VCaP (cell line): ENCODE measurements at regions not wholly inside any gene's neighbourhood (a gene's known extent, or its start where the extent isn't known, plus 50 kb on each side); places are given as distances from the start of the nearest gene placed in this dataset.
"Not testable (repeated sequence)": the region's sequence is repeated elsewhere in the genome, so short reads cannot be mapped to it uniquely, and the experiment has no call there.

Experiments used
- H3K27ac ChIP-seq: fragments of 450-650 bp; 2 replicates; pipeline ENCODE4 v1.5.1; 2017
- CTCF ChIP-seq: fragments of 450-650 bp; conservative IDR thresholded peaks from 2 replicates; pipeline ENCODE4 v1.5.1; 2017; ENCODE audit warnings: mild to moderate bottlenecking, moderate library complexity

DNA sequence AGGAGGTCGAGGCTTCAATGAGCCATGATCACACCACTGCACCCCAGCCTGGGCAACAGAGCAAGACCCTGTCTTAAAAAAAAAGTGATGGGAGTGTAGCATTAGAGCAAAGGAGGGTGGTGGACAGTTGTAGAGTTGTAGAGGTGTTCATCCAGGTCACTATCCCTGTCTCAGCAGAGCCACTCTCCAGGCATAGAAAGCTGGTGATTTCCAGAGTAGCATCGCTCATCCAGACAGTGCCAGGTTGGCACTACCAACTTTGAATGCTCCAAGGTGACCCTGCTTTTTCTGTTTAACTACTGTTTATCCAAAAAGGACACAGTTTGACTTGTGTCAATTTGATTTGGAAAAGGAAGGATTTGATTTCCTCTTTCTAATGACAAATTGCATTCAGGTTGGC, 147.3 kb downstream of the USP46 start:
- TF ChIP-seq CTCF: no peak
- no peak overlapping the region for H3K27ac ChIP-seq

DNA sequence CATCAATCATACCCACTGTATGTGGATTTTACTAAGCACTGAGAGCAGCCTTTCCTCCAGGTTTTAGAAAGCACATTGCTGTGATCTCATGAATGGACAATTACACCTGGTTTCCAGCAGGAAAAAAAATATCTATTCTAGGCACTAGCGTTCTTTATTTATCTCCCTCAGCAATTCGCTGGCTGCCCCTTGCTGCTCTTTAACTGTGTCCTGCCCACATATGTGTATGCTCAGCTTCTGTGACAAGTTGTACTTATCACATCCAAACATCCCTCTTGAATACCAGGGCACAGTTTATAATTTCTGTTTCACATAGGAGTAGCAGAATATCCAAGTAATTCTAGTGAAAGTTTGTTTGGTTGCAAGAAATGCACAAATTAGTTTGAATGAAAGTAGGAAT, 146.8 kb downstream of the USP46 start:
- no peak overlapping the region for H3K27ac ChIP-seq
- no peak for TF ChIP-seq CTCF

- not testable (repeated sequence) for H3K27ac ChIP-seq
These were observed 137.0 kb downstream of the USP46 start for GRCh38 chr4:52522093-52522492.

GRCh38 chr4:52529983-52530382, 129.1 kb downstream of the USP46 start:
- no peak overlapping the region for H3K27ac ChIP-seq
- TF ChIP-seq CTCF: no peak

- TF ChIP-seq CTCF: no peak
These were observed 123.3 kb downstream of the USP46 start for GRCh38 chr4:52535793-52536192.

More at GRCh38 chr4:52535793-52536192, 123.3 kb downstream of the USP46 start:
- no peak overlapping the region for H3K27ac ChIP-seq
